ENCODE measurements at regions not wholly inside any gene's neighbourhood (a gene's known extent, or its start where the extent isn't known, plus 50 kb on each side); places are given as distances from the start of the nearest gene placed in this dataset.
A peak's percentile ranks its signal among the peaks of the same experiment; 100 is the strongest.

GRCh38 chr9:107759009-107759822 lies 269.6 kb upstream of the KLF4 start:
- no peak overlapping the region for H2AFZ ChIP-seq (ENCODE audit: low read depth, low read length)
- H3K79me2 ChIP-seq (ENCODE audit: insufficient read depth, low read length): no peaks in the 10 kb centered on the region
- H3K9me3 ChIP-seq (ENCODE audit: insufficient read depth, low read depth, low read length): no peaks in the 10 kb centered on the region
- no peak overlapping the region for H3K27ac Mint-ChIP-seq (ENCODE audit: unreplicated experiment)
- no peaks in the 10 kb centered on the region for H3K36me3 ChIP-seq (ENCODE audit: insufficient read depth, low read length)
- H3K4me2 ChIP-seq (ENCODE audit: low read length): no peak overlapping the region
- H3K4me3 Mint-ChIP-seq (ENCODE audit: unreplicated experiment): no peak overlapping the region
- H3K27ac ChIP-seq (ENCODE audit: low read depth, low read length): no peak overlapping the region
- H4K20me1 ChIP-seq (ENCODE audit: insufficient read depth, low read length): no peaks in the 10 kb centered on the region
- H3K4me1 Mint-ChIP-seq (ENCODE audit: low read depth, unreplicated experiment): peaks cover 8% of the 10 kb centered on the region
- FAIRE-seq (no peak), DNase-seq (ENCODE audit: low read depth) (no peak)
- no peaks in the 10 kb centered on the region for H3K36me3 Mint-ChIP-seq (ENCODE audit: low read depth, unreplicated experiment)
- no peaks in the 10 kb centered on the region for H3K27me3 ChIP-seq (ENCODE audit: insufficient read depth, low read length)
- peaks cover 8% of the 10 kb centered on the region for H3K4me1 ChIP-seq (ENCODE audit: insufficient read depth, low read length)
- H3K9ac ChIP-seq (ENCODE audit: low read length): no peak overlapping the region
- TF ChIP-seq EZH2 (IDR thresholded peaks at IDR 0.05; ENCODE audit: insufficient read depth, low read length): no peak
- no peak for TF ChIP-seq CTCF (IDR thresholded peaks at IDR 0.05; ENCODE audit: insufficient read depth, low read depth, low read length)
- H3K9me3 Mint-ChIP-seq (ENCODE audit: unreplicated experiment): peaks cover 6% of the 10 kb centered on the region
- H3K27me3 Mint-ChIP-seq (ENCODE audit: low read depth, unreplicated experiment): peaks cover 2% of the 10 kb centered on the region
- H3K4me3 ChIP-seq (ENCODE audit: insufficient read depth, low read depth, low read length): no peak overlapping the region

- no peak overlapping the region for H3K4me2 ChIP-seq (ENCODE audit: low read length)
- H3K27ac Mint-ChIP-seq (ENCODE audit: unreplicated experiment): no peak overlapping the region
- TF ChIP-seq EZH2 (IDR thresholded peaks at IDR 0.05; ENCODE audit: insufficient read depth, low read length) (no peak), CTCF (IDR thresholded peaks at IDR 0.05; ENCODE audit: insufficient read depth, low read depth, low read length) (no peak)
- H3K27me3 Mint-ChIP-seq (ENCODE audit: low read depth, unreplicated experiment): peaks cover 2% of the 10 kb centered on the region
- no peak overlapping the region for H3K4me3 Mint-ChIP-seq (ENCODE audit: unreplicated experiment)
- no peaks in the 10 kb centered on the region for H3K27me3 ChIP-seq (ENCODE audit: insufficient read depth, low read length)
- H3K4me1 Mint-ChIP-seq (ENCODE audit: low read depth, unreplicated experiment): peaks cover 19% of the 10 kb centered on the region
- no peak overlapping the region for H3K9ac ChIP-seq (ENCODE audit: low read length)
- H3K9me3 ChIP-seq (ENCODE audit: insufficient read depth, low read depth, low read length): no peaks in the 10 kb centered on the region
- DNase-seq (ENCODE audit: low read depth) (no peak), FAIRE-seq (no peak)
- no peaks in the 10 kb centered on the region for H3K79me2 ChIP-seq (ENCODE audit: insufficient read depth, low read length)
- H2AFZ ChIP-seq (ENCODE audit: low read depth, low read length): no peak overlapping the region
- no peaks in the 10 kb centered on the region for H3K36me3 Mint-ChIP-seq (ENCODE audit: low read depth, unreplicated experiment)
- H3K36me3 ChIP-seq (ENCODE audit: insufficient read depth, low read length): no peaks in the 10 kb centered on the region
- H3K27ac ChIP-seq (ENCODE audit: low read depth, low read length): no peak overlapping the region
- peaks cover 2% of the 10 kb centered on the region for H3K9me3 Mint-ChIP-seq (ENCODE audit: unreplicated experiment)
- H3K4me3 ChIP-seq (ENCODE audit: insufficient read depth, low read depth, low read length): no peak overlapping the region
- no peaks in the 10 kb centered on the region for H4K20me1 ChIP-seq (ENCODE audit: insufficient read depth, low read length)
- H3K4me1 ChIP-seq (ENCODE audit: insufficient read depth, low read length): peaks cover 19% of the 10 kb centered on the region
Measured at GRCh38 chr9:107756091-107756490, 266.5 kb upstream of the KLF4 start.

GRCh38 chr9:107755246-107755645 lies 265.7 kb upstream of the KLF4 start:
- Histone ChIP-seq H3K79me2 (ENCODE audit: insufficient read depth, low read length) (no peaks in the 10 kb centered on the region), H3K4me2 (ENCODE audit: low read length) (peak overlapping the region; percentile 35), H3K4me1 (ENCODE audit: insufficient read depth, low read length) (peaks cover 27% of the 10 kb centered on the region), H4K20me1 (ENCODE audit: insufficient read depth, low read length) (no peaks in the 10 kb centered on the region), H3K27me3 (ENCODE audit: insufficient read depth, low read length) (no peaks in the 10 kb centered on the region), H3K9me3 (ENCODE audit: insufficient read depth, low read depth, low read length) (no peaks in the 10 kb centered on the region), H3K9ac (ENCODE audit: low read length) (no peak overlapping the region), H2AFZ (ENCODE audit: low read depth, low read length) (no peak overlapping the region), H3K4me3 (ENCODE audit: insufficient read depth, low read depth, low read length) (peak overlapping the region; percentile 8), H3K36me3 (ENCODE audit: insufficient read depth, low read length) (no peaks in the 10 kb centered on the region), H3K27ac (ENCODE audit: low read depth, low read length) (no peak overlapping the region)
- FAIRE-seq (no peak), DNase-seq (ENCODE audit: low read depth) (peak; percentile 71)
- H3K9me3 Mint-ChIP-seq (ENCODE audit: unreplicated experiment): no peaks in the 10 kb centered on the region
- H3K27me3 Mint-ChIP-seq (ENCODE audit: low read depth, unreplicated experiment): peaks cover 2% of the 10 kb centered on the region
- H3K4me3 Mint-ChIP-seq (ENCODE audit: unreplicated experiment): no peak overlapping the region
- H3K36me3 Mint-ChIP-seq (ENCODE audit: low read depth, unreplicated experiment): no peaks in the 10 kb centered on the region
- H3K4me1 Mint-ChIP-seq (ENCODE audit: low read depth, unreplicated experiment): peaks cover 27% of the 10 kb centered on the region
- H3K27ac Mint-ChIP-seq (ENCODE audit: unreplicated experiment): no peak overlapping the region
- TF ChIP-seq CTCF (IDR thresholded peaks at IDR 0.05; ENCODE audit: insufficient read depth, low read depth, low read length) (no peak), EZH2 (IDR thresholded peaks at IDR 0.05; ENCODE audit: insufficient read depth, low read length) (no peak)

All from astrocyte (in vitro differentiated cells and primary cell).